ENCODE measurements at regions not wholly inside any gene's neighbourhood (a gene's known extent, or its start where the extent isn't known, plus 50 kb on each side); places are given as distances from the start of the nearest gene placed in this dataset.
"Not testable (repeated sequence)": the region's sequence is repeated elsewhere in the genome, so short reads cannot be mapped to it uniquely, and the experiment has no call there.

- Histone ChIP-seq H3K4me3 (no peak overlapping the region), H3K9me3 (no peaks in the 10 kb centered on the region), H3K36me3 (no peaks in the 10 kb centered on the region), H3K27me3 (no peaks in the 10 kb centered on the region)
- DNase-seq, result no peak
Observed at GRCh38 chr4:71081192-71081591, 87.7 kb downstream of the DCK start.

- Histone ChIP-seq H3K27me3 (no peaks in the 10 kb centered on the region), H3K4me3 (no peak overlapping the region), H3K9me3 (no peaks in the 10 kb centered on the region), H3K36me3 (no peaks in the 10 kb centered on the region)
- DNase-seq, result no peak
Observed at GRCh38 chr4:71093745-71094144, 100.3 kb downstream of the DCK start.

- Histone ChIP-seq H3K4me3 (no peak overlapping the region), H3K9me3 (no peaks in the 10 kb centered on the region), H3K27me3 (no peaks in the 10 kb centered on the region), H3K36me3 (no peaks in the 10 kb centered on the region)
- no peak for DNase-seq
Observed at GRCh38 chr4:71094201-71094600, 100.8 kb downstream of the DCK start.

GRCh38 chr4:71095141-71095540 is 101.7 kb downstream of the DCK start:
- Histone ChIP-seq H3K9me3 (no peaks in the 10 kb centered on the region), H3K27me3 (no peaks in the 10 kb centered on the region), H3K36me3 (no peaks in the 10 kb centered on the region), H3K4me3 (no peak overlapping the region)
- DNase-seq, result no peak

- DNase-seq, result no peak
- H3K4me3 ChIP-seq, result no peak overlapping the region
- H3K36me3 ChIP-seq, result no peaks in the 10 kb centered on the region
- H3K9me3 ChIP-seq, result no peaks in the 10 kb centered on the region
- H3K27me3 ChIP-seq, result no peaks in the 10 kb centered on the region
Observed at GRCh38 chr4:71095545-71095944, 102.1 kb downstream of the DCK start.

- Histone ChIP-seq H3K4me3 (no peak overlapping the region), H3K9me3 (no peaks in the 10 kb centered on the region), H3K36me3 (no peaks in the 10 kb centered on the region), H3K27me3 (no peaks in the 10 kb centered on the region)
- DNase-seq, result no peak
Observed at GRCh38 chr4:71107726-71108125, 114.3 kb downstream of the DCK start.

GRCh38 chr4:71110499-71110898 is 117.0 kb downstream of the DCK start:
- Histone ChIP-seq H3K36me3 (no peaks in the 10 kb centered on the region), H3K9me3 (no peaks in the 10 kb centered on the region), H3K4me3 (no peak overlapping the region), H3K27me3 (no peaks in the 10 kb centered on the region)
- DNase-seq, result no peak

- H3K9me3 ChIP-seq, H3K4me3 ChIP-seq, DNase-seq, H3K27me3 ChIP-seq, H3K36me3 ChIP-seq: not testable (repeated sequence)
Observed at GRCh38 chr4:71111133-71111532, 117.7 kb downstream of the DCK start.

GRCh38 chr4:71113294-71113693 is 119.8 kb downstream of the DCK start:
- no peaks in the 10 kb centered on the region for H3K36me3 ChIP-seq
- no peaks in the 10 kb centered on the region for H3K27me3 ChIP-seq
- no peak for DNase-seq
- no peaks in the 10 kb centered on the region for H3K9me3 ChIP-seq
- H3K4me3 ChIP-seq, result no peak overlapping the region

GRCh38 chr4:71120831-71121524 is 127.5 kb downstream of the DCK start:
- H3K36me3 ChIP-seq, result no peaks in the 10 kb centered on the region
- no peak overlapping the region for H3K4me3 ChIP-seq
- H3K27me3 ChIP-seq, result no peaks in the 10 kb centered on the region
- no peak for DNase-seq
- H3K9me3 ChIP-seq, result no peaks in the 10 kb centered on the region

- Histone ChIP-seq H3K9me3 (no peaks in the 10 kb centered on the region), H3K36me3 (no peaks in the 10 kb centered on the region), H3K4me3 (no peak overlapping the region), H3K27me3 (no peaks in the 10 kb centered on the region)
- DNase-seq, result no peak
Observed at GRCh38 chr4:71123951-71124350, 130.5 kb downstream of the DCK start.

GRCh38 chr4:71125137-71125536 is 131.7 kb downstream of the DCK start:
- no peaks in the 10 kb centered on the region for H3K36me3 ChIP-seq
- H3K9me3 ChIP-seq, result no peaks in the 10 kb centered on the region
- no peak for DNase-seq
- H3K4me3 ChIP-seq, result no peak overlapping the region
- H3K27me3 ChIP-seq, result no peaks in the 10 kb centered on the region

- peak; percentile 76 for DNase-seq
- Histone ChIP-seq H3K4me3 (no peak overlapping the region), H3K36me3 (no peaks in the 10 kb centered on the region), H3K9me3 (no peaks in the 10 kb centered on the region), H3K27me3 (no peaks in the 10 kb centered on the region)
Observed at GRCh38 chr4:71126719-71127118, 133.3 kb downstream of the DCK start.

- no peaks in the 10 kb centered on the region for H3K36me3 ChIP-seq
- no peaks in the 10 kb centered on the region for H3K27me3 ChIP-seq
- DNase-seq, result peak; percentile 27
- no peaks in the 10 kb centered on the region for H3K9me3 ChIP-seq
- H3K4me3 ChIP-seq, result 0 out of 2 replicates have a peak overlapping the region, but pooled peaks have one; percentile 0
Observed at GRCh38 chr4:71130827-71131603, 137.6 kb downstream of the DCK start.

- Histone ChIP-seq H3K9me3 (no peaks in the 10 kb centered on the region), H3K27me3 (no peaks in the 10 kb centered on the region), H3K4me3 (no peak overlapping the region), H3K36me3 (no peaks in the 10 kb centered on the region)
- no peak for DNase-seq
Observed at GRCh38 chr4:71132486-71132885, 139.0 kb downstream of the DCK start.

GRCh38 chr4:71133491-71133890 is 140.0 kb downstream of the DCK start:
- no peaks in the 10 kb centered on the region for H3K36me3 ChIP-seq
- H3K4me3 ChIP-seq, result no peak overlapping the region
- H3K9me3 ChIP-seq, result no peaks in the 10 kb centered on the region
- peak; percentile 72 for DNase-seq
- H3K27me3 ChIP-seq, result no peaks in the 10 kb centered on the region

- DNase-seq, result no peak
- Histone ChIP-seq H3K27me3 (no peaks in the 10 kb centered on the region), H3K36me3 (no peaks in the 10 kb centered on the region), H3K4me3 (no peak overlapping the region), H3K9me3 (no peaks in the 10 kb centered on the region)
Observed at GRCh38 chr4:71136071-71136470, 142.6 kb downstream of the DCK start.

GRCh38 chr4:71138007-71138615 is 144.7 kb downstream of the DCK start:
- H3K9me3 ChIP-seq, result no peaks in the 10 kb centered on the region
- no peak for DNase-seq
- no peaks in the 10 kb centered on the region for H3K27me3 ChIP-seq
- no peaks in the 10 kb centered on the region for H3K36me3 ChIP-seq
- H3K4me3 ChIP-seq, result no peak overlapping the region

Measured in MG63 (cell line).